GM12872 (cell line): ENCODE measurements at regions not wholly inside any gene's neighbourhood (a gene's known extent, or its start where the extent isn't known, plus 50 kb on each side); places are given as distances from the start of the nearest gene placed in this dataset.

Experiments
- CTCF ChIP-seq: IDR thresholded peaks from 3 replicates; pipeline ENCODE4 v1.5.1; 2011; ENCODE audit warnings: low read depth, mild to moderate bottlenecking, low read length, moderate library complexity; ENCODE audit not compliant: insufficient read depth

DNA sequence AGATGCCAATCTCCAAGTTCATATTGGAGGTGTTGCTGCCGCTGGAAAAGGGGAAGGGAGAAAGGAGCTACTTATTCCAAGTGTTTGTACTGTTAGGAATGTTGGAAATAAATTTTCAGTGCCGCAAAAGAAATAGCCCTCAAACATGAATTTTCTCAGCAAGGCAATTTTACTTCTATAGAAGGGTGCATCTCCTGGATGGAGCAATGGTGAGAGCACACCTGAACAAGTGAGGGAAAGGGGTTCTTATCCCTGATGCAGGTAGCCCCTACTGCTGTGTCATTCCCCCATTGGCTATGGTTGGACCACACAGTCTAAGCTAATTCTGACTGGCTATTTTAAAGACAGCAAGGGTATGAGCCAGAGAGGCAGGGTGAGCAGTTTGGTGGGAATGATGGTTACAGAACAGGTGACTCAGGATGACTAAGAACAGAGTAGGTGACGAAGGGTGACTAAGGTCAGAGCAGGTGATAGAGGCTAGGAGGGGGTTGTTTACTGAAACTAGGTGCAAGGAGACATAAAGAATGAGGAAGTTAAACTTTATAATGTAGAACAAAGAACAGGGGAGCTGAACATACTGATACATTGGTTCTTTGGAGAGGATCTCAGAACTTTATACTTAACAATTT is 503.5 kb downstream of the EDEM1 start:
- TF ChIP-seq CTCF = no peak

DNA sequence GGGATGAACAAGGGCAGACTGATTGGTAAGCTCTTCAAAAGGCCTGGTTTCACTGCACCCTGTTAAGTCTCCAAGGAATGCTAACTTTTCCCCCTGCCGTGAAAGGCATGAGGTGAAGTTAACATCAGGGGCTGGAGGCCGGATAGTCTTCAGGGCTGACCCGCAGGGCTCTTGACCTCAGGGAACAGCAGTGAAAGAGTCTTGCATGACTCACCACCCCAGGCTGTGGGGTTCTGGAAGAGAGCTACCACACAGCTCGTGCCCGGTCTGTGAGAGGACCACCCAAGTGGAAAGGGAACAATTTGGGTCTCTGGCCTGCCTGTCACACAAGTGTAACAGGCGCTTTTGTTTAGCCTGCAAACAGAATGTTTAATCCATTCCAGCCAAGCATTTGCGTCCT is 504.9 kb downstream of the EDEM1 start:
- TF ChIP-seq CTCF = no peak

DNA sequence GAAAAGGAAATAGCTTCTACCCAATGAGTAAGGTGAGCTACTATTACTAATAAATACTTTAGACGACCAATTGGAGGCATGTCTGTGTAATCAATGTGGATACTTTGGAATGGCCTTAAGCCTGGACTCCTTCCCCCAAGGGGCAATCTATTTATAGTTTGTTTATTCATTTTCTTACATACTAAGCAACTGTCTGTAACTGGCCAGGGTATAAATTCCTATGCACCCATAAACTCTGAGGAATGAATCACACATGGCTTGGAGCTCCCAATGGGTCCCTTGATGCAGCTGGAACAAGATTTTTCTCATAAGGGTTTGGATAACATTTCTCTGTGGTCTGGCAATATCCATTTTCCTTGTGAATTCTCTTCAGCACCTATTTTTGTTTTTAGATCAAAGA is 506.8 kb downstream of the EDEM1 start:
- TF ChIP-seq CTCF = no peak

DNA sequence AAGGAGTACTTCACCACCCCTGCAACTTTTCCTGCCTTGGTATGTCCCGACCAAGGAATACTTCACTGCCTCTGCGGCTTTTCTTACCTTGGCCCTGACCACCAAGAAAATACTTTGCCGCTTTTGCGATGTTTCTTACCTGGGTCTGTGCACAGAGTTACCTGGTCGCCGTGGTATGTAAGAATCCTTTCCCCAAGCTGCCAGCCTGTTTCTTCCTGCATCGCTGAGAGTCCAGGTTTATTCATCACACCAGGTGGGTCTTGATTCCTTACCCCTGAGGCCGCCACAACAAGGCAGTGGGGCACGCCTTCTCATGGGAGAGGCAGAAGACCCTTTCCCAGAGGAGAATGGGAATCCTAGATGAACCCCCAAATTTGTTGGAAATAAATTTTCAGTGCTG is 511.3 kb downstream of the EDEM1 start:
- TF ChIP-seq CTCF = no peak

GRCh38 chr3:5699313-5699712 is 511.8 kb downstream of the EDEM1 start:
- TF ChIP-seq CTCF = no peak

- no peak for TF ChIP-seq CTCF
Measured at GRCh38 chr3:5699811-5700210, 512.3 kb downstream of the EDEM1 start.

- no peak for TF ChIP-seq CTCF
Measured at GRCh38 chr3:5707794-5708193, 520.3 kb downstream of the EDEM1 start.
